Smooth muscle cell (in vitro differentiated cells): ENCODE measurements at regions not wholly inside any gene's neighbourhood (a gene's known extent, or its start where the extent isn't known, plus 50 kb on each side); places are given as distances from the start of the nearest gene placed in this dataset.

ENCODE experiments used
- DNase-seq: peaks from one replicate; lab custom pipeline; 2025; ENCODE audit not compliant: unreplicated experiment; lab: John Stamatoyannopoulos, UW
- H2AFZ ChIP-seq: fragments of 200-600 bp; sonication (generic); 2 replicates; pipeline ENCODE4 v1.6.0; 2016; ENCODE audit warnings: antibody characterized with exemption, low read depth, mild to moderate bottlenecking
- H3F3A ChIP-seq: fragments of 200-600 bp; sonication (generic); 2 replicates; pipeline ENCODE4 v1.6.0; 2017; ENCODE audit warnings: antibody characterized with exemption, low read depth
- H3K27ac ChIP-seq: fragments of 200-600 bp; sonication (generic); 2 replicates; pipeline ENCODE4 v1.5.1; 2016; ENCODE audit warnings: low read depth, mild to moderate bottlenecking
- H3K27me3 ChIP-seq: fragments of 200-600 bp; sonication (generic); 2 replicates; pipeline ENCODE4 v1.6.1; 2016; ENCODE audit warnings: low read depth, mild to moderate bottlenecking
- H3K36me3 ChIP-seq: fragments of 200-600 bp; sonication (generic); 2 replicates; pipeline ENCODE4 v1.5.1; 2016; ENCODE audit warnings: low read depth
- H3K4me1 ChIP-seq: fragments of 200-600 bp; sonication (generic); 2 replicates; pipeline ENCODE4 v1.5.1; 2016; ENCODE audit warnings: low read depth
- H3K4me2 ChIP-seq: fragments of 200-600 bp; sonication (generic); 2 replicates; pipeline ENCODE4 v1.6.0; 2016; ENCODE audit warnings: mild to moderate bottlenecking
- H3K4me3 ChIP-seq: fragments of 200-600 bp; sonication (generic); 2 replicates; pipeline ENCODE4 v1.5.1; 2016; ENCODE audit warnings: mild to moderate bottlenecking
- H3K79me2 ChIP-seq: fragments of 200-600 bp; sonication (generic); 2 replicates; pipeline ENCODE4 v1.6.0; 2016; ENCODE audit warnings: low read depth, mild to moderate bottlenecking
- H3K9ac ChIP-seq: fragments of 200-600 bp; sonication (generic); 2 replicates; pipeline ENCODE4 v1.6.0; 2016; ENCODE audit warnings: low read depth
- H3K9me3 ChIP-seq: fragments of 200-600 bp; sonication (generic); replicated peaks from 2 replicates; pipeline ENCODE4 v1.5.1; 2016; ENCODE audit warnings: low read depth
- H4K20me1 ChIP-seq: fragments of 200-600 bp; sonication (generic); 2 replicates; pipeline ENCODE4 v1.6.0; 2016; ENCODE audit warnings: low read depth
- WGBS: methylation state at CpG from one replicate; pipeline ENCODE4 v1.1.7; 2016; ENCODE audit warnings: low lambda C conversion rate; 5-methylcytosine and 5-hydroxymethylcytosine counted together
- TF ChIP-seq, protein P1 (sequence below): fragments of 200-600 bp; sonication (generic); IDR thresholded peaks from 2 replicates; pipeline ENCODE4 v1.5.1; 2017; ENCODE audit warnings: borderline replicate concordance, mild to moderate bottlenecking, antibody characterized with exemption; ENCODE audit not compliant: insufficient read depth, poor library complexity, severe bottlenecking

DNA sequence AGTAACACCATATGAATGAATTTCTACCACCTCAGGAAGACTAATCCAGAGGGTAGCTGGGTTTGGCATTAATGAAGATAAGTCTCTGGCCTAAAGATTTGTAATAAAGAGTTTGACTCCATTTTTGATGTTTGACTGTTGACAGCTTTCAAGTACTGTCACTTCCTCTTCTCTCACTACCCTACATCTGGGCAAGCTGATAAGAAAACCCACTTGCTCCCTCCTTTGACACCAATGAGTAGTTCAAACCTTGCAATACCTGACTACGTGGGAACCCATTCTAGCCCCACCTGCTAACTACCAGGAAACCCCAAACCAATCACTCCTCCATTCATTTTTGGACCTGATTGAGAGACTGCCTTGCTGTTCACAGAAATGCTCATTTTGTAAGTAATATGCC is 621.5 kb downstream of the TENT5A start:
- Histone ChIP-seq H3K9ac (no peak overlapping the region), H4K20me1 (no peaks in the 10 kb centered on the region), H3K9me3 (no peaks in the 10 kb centered on the region), H3K79me2 (no peaks in the 10 kb centered on the region), H3K4me2 (no peak overlapping the region), H3K27me3 (no peaks in the 10 kb centered on the region), H3F3A (no peaks in the 10 kb centered on the region), H3K27ac (no peak overlapping the region), H3K36me3 (no peaks in the 10 kb centered on the region), H2AFZ (no peak overlapping the region), H3K4me3 (no peak overlapping the region), H3K4me1 (no peaks in the 10 kb centered on the region)
- 81% methylated on average over 1 of the region's 1 CpG for WGBS
- no peak for DNase-seq
- TF ChIP-seq, protein P1, sequence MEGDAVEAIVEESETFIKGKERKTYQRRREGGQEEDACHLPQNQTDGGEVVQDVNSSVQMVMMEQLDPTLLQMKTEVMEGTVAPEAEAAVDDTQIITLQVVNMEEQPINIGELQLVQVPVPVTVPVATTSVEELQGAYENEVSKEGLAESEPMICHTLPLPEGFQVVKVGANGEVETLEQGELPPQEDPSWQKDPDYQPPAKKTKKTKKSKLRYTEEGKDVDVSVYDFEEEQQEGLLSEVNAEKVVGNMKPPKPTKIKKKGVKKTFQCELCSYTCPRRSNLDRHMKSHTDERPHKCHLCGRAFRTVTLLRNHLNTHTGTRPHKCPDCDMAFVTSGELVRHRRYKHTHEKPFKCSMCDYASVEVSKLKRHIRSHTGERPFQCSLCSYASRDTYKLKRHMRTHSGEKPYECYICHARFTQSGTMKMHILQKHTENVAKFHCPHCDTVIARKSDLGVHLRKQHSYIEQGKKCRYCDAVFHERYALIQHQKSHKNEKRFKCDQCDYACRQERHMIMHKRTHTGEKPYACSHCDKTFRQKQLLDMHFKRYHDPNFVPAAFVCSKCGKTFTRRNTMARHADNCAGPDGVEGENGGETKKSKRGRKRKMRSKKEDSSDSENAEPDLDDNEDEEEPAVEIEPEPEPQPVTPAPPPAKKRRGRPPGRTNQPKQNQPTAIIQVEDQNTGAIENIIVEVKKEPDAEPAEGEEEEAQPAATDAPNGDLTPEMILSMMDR: no peak

DNA sequence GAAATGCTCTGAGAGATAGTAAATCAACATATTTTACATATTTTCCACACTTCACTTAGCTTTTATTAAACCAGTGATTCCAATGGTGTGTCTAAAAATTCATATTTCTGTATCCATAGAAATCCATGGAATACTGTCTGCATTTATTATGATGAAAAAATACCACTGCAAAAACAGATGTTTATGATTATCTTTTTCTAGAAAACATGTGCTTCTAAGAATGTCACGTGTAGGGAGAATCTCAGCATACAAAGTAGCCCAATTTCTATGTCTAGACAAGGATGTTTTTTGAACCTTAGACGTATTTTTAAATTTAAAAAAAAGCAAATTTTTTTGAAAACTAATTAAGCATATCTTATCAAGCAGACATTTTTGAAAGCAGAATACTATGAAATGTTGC is 622.4 kb downstream of the TENT5A start:
- no peak overlapping the region for H3K9ac ChIP-seq
- H3K4me3 ChIP-seq: no peak overlapping the region
- no peaks in the 10 kb centered on the region for H3K27me3 ChIP-seq
- H3K4me2 ChIP-seq: no peak overlapping the region
- H3K4me1 ChIP-seq: no peaks in the 10 kb centered on the region
- no peak for DNase-seq
- H3K27ac ChIP-seq: no peak overlapping the region
- no peaks in the 10 kb centered on the region for H4K20me1 ChIP-seq
- WGBS: 80% methylated on average over 2 of the region's 2 CpGs
- no peak overlapping the region for H2AFZ ChIP-seq
- TF ChIP-seq, protein P1: no peak
- no peaks in the 10 kb centered on the region for H3K79me2 ChIP-seq
- no peaks in the 10 kb centered on the region for H3K9me3 ChIP-seq
- no peaks in the 10 kb centered on the region for H3F3A ChIP-seq
- no peaks in the 10 kb centered on the region for H3K36me3 ChIP-seq

DNA sequence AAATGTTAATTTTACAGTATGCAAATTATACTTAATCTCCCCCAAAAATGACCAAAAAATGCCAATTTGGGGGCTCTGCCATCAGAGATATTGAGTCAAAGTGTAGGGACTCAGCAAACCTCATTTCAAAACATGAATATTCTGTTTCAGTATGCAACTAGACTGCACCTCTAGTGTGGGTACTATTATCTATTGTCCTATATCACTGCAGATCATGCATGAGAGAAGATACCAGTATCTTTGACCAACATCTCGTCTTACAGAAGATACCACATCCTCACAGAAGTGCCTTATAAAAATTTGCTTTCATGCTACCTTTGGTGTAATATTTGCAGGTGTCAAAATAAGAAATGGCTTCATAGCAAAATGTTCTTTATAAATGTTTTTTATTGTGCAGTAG is 623.8 kb downstream of the TENT5A start:
- 74% methylated on average over 1 of the region's 1 CpG for WGBS
- no peaks in the 10 kb centered on the region for H3K4me1 ChIP-seq
- TF ChIP-seq, protein P1: no peak

DNA sequence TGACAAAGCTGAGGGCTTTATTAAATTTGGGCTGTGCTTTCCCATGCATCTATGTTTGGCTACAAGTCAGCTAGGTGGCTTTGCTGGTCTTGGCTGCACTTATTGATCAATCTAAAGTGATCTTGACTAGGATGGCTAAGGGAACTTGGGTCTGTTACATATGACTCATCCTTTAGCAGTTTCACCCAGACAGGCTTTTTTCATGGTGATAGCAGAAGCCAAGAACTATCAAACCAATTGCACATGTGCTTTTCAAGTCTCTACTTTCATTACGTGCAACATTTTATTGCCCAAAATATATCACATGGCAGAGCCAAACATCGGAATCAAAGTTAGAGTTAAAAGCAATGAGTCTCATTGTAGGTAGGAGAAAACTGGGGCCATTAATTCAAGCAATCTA is 626.3 kb downstream of the TENT5A start:
- no peaks in the 10 kb centered on the region for H3K27me3 ChIP-seq
- no peaks in the 10 kb centered on the region for H3K36me3 ChIP-seq
- H3K79me2 ChIP-seq: no peaks in the 10 kb centered on the region
- H3K9me3 ChIP-seq: no peaks in the 10 kb centered on the region
- DNase-seq: no peak
- no peak overlapping the region for H3K4me2 ChIP-seq
- H2AFZ ChIP-seq: no peak overlapping the region
- no peak overlapping the region for H3K9ac ChIP-seq
- no peaks in the 10 kb centered on the region for H3K4me1 ChIP-seq
- TF ChIP-seq, protein P1: no peak
- H3K4me3 ChIP-seq: no peak overlapping the region
- no peaks in the 10 kb centered on the region for H3F3A ChIP-seq
- no peaks in the 10 kb centered on the region for H4K20me1 ChIP-seq
- WGBS: 61% methylated on average over 2 of the region's 2 CpGs
- no peak overlapping the region for H3K27ac ChIP-seq

More for the DNA sequence above, 623.8 kb downstream of the TENT5A start:
- Histone ChIP-seq H3K79me2 (no peaks in the 10 kb centered on the region), H3K9ac (no peak overlapping the region), H3K4me3 (no peak overlapping the region), H3K4me2 (no peak overlapping the region), H3K27ac (no peak overlapping the region), H3K27me3 (no peaks in the 10 kb centered on the region), H2AFZ (no peak overlapping the region), H3K9me3 (no peaks in the 10 kb centered on the region), H4K20me1 (no peaks in the 10 kb centered on the region), H3K36me3 (no peaks in the 10 kb centered on the region), H3F3A (no peaks in the 10 kb centered on the region)
- DNase-seq: no peak
